Adipocyte (in vitro differentiated cells): ENCODE measurements at regions not wholly inside any gene's neighbourhood (a gene's known extent, or its start where the extent isn't known, plus 50 kb on each side); places are given as distances from the start of the nearest gene placed in this dataset.

ENCODE experiments used
- DNase-seq: peaks from one replicate; pipeline ENCODE4 v3.0.0-alpha.2; 2015; ENCODE audit warnings: low read depth
- H3K27me3 ChIP-seq: replicated peaks from 2 replicates; pipeline ENCODE4 v1.7.0; 2013; ENCODE audit warnings: mild to moderate bottlenecking, low read length, moderate library complexity; ENCODE audit not compliant: control insufficient read depth, insufficient read depth
- H3K36me3 ChIP-seq: 2 replicates; pipeline ENCODE4 v1.7.0; 2013; ENCODE audit warnings: low read length, mild to moderate bottlenecking, moderate library complexity; ENCODE audit not compliant: control insufficient read depth, insufficient read depth, severe bottlenecking
- H3K4me1 ChIP-seq: 2 replicates; pipeline ENCODE4 v1.7.0; 2013; ENCODE audit warnings: mild to moderate bottlenecking, low read length, moderate library complexity; ENCODE audit not compliant: control insufficient read depth, insufficient read depth
- H3K4me3 ChIP-seq: 2 replicates; pipeline ENCODE4 v1.7.0; 2013; ENCODE audit warnings: mild to moderate bottlenecking, low read length, moderate library complexity
- H3K9ac ChIP-seq: 2 replicates; pipeline ENCODE4 v1.7.0; 2013; ENCODE audit warnings: mild to moderate bottlenecking, low read length, moderate library complexity
- H3K9me3 ChIP-seq: 2 replicates; pipeline ENCODE4 v1.7.0; 2013; ENCODE audit warnings: mild to moderate bottlenecking, low read length, moderate library complexity; ENCODE audit not compliant: control insufficient read depth

DNA sequence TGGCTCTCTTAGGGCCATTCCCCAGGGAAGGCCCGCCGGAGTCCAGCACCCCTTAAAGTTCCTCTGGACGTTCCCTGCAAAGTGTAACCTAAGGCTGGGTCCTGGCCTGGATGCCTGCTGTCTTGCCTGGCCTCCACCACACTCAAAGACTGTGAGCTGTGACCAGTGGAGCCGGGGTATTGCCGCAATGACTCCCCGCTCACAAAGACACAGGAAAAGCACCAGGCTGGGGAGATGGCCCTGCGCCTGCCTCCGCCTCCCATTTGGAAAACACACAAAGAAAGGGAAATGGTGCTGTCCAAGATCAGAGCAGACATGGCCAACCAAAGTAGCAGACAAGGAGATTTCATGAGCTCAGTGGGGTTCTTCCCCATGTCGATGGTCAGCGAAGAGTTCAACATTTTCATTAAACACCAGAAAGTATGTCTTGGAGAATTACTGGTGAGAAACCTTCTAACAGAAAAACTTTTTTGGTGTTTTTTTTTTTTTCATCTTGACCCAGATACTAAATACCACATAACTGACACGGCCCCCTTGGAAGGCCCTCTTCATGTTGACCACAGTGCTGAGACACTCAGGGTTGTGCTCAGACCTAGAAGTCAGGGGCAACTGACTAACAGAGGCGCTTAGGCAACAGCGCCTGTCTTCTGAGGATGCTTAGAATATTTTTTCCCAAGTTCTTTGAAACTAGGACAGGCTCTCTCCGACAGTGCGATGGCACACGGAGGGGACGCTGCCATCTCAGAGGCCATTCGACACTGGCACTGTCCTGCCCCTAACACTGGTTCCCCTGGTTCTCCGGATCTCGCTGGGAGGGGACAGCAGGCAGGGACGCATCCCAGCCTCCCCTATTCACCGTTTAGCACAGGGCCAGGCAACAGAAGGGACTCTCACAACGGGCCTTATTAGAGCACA, 226.4 kb upstream of the ID2 start:
- H3K4me1 ChIP-seq: peaks cover 7% of the 10 kb centered on the region
- DNase-seq: no peak
- no peak overlapping the region for H3K9ac ChIP-seq
- H3K9me3 ChIP-seq: no peaks in the 10 kb centered on the region
- H3K27me3 ChIP-seq: no peaks in the 10 kb centered on the region
- H3K36me3 ChIP-seq: no peaks in the 10 kb centered on the region
- no peak overlapping the region for H3K4me3 ChIP-seq

DNA sequence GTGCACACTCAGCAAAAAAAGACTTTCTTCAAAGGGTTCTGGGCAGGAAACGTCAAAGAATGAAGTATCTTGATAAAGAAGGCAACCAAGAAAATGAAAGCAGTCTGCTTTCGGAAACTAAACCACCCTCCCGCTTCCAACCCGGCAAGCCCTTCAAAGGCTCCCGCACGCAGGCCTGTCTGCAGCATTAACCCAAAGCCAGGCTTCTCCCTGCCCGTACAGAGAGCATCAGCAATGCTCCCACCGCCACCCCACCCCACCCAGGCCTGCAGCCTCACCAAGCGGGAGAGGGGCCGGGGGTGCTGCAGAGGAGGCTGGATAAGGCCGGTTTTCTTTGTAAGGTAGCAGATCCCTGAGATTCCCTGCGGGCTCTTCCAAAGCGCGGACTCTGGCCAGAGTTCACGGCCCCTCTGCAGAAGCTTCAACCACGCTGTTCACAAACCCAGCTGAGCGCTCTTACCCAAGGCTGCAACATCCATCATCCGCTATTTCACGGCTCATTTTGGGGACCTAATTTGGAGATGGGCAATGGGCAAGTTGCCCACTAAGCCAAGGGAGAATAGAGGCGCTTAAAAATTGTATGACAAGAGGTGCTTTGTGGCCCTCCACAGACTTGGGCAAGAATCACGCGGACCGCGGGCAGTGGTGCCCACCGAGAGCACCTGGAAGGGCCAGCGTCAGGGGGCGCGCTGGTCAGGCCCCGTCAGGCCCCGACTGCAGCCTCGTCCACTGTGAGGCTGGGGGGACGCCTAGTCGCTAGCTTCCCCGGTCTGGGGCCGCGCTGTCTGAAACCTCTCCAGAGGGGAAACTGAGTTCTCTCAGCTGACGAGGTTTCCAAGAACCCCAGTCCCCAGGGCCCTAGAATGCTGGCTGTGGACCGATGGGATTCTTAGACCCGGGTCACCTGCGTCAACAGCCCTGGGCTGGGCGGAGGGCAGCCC, 225.4 kb upstream of the ID2 start:
- no peak overlapping the region for H3K9ac ChIP-seq
- no peak overlapping the region for H3K4me3 ChIP-seq
- H3K36me3 ChIP-seq: no peaks in the 10 kb centered on the region
- H3K27me3 ChIP-seq: no peaks in the 10 kb centered on the region
- DNase-seq: no peak
- H3K9me3 ChIP-seq: no peaks in the 10 kb centered on the region
- H3K4me1 ChIP-seq: peaks cover 7% of the 10 kb centered on the region

DNA sequence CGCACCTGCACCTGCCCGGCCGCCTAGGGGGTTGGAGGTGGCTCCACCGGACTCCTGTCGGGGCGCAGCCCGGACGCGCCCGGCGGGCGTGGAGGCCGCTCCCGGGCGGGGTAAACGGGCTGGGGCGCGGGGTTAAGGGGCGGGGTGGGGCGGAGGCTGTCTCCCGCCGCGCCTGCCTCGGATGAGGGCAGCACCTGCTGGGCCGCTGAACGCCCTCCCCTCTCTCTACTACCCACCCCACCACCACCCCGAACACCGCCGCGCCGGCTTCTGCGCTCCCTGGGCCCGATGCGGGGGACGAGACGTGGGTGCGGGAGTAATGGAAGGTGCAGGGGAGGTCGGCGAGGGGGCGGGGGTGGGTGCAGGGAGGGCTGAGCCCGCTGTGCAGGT, 224.8 kb upstream of the ID2 start:
- peaks cover 7% of the 10 kb centered on the region for H3K4me1 ChIP-seq
- H3K9ac ChIP-seq: no peak overlapping the region
- H3K9me3 ChIP-seq: no peaks in the 10 kb centered on the region
- H3K4me3 ChIP-seq: no peak overlapping the region
- DNase-seq: no peak
- H3K27me3 ChIP-seq: peaks cover 1% of the 10 kb centered on the region
- H3K36me3 ChIP-seq: no peaks in the 10 kb centered on the region

DNA sequence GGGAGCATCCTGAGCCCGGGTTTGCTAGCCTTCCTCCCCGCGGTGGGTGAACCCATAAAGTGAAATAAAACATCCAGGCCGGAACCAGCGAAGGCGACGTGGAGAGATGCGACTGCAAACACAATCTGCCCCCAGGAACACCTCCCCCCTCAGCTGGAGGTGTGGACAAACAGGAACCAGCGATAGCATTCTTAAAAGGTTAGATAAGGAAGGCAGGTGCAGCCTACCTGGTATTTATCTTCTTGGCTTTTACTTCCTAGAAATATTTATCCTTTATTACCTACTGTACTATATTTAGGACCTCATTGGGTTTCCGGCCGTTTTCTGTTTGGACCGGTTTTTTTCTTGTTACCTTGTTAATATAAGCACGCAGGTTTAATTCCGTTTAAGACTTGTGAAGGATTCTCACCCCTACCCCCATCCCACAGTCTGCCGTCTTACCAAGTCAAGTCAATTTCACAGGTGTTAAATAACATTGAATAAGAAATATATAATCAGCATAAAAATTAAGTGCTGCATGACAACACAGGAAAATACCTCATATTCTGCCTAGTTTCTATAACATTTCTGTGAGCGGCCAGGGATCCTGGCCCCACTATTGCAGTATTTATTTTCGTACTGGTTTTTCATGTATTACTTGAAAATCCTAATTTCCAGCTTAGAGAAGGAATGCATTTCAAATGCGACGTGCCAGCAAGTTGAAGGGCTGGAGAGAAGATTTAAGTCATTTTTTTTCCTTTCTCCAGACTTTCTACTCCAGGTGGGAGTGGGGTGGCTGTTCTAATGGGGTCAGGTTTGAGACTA, 224.0 kb upstream of the ID2 start:
- Histone ChIP-seq H3K36me3 (no peaks in the 10 kb centered on the region), H3K4me3 (no peak overlapping the region), H3K9me3 (no peaks in the 10 kb centered on the region), H3K4me1 (peaks cover 7% of the 10 kb centered on the region), H3K9ac (no peak overlapping the region), H3K27me3 (peaks cover 4% of the 10 kb centered on the region)
- DNase-seq: no peak

DNA sequence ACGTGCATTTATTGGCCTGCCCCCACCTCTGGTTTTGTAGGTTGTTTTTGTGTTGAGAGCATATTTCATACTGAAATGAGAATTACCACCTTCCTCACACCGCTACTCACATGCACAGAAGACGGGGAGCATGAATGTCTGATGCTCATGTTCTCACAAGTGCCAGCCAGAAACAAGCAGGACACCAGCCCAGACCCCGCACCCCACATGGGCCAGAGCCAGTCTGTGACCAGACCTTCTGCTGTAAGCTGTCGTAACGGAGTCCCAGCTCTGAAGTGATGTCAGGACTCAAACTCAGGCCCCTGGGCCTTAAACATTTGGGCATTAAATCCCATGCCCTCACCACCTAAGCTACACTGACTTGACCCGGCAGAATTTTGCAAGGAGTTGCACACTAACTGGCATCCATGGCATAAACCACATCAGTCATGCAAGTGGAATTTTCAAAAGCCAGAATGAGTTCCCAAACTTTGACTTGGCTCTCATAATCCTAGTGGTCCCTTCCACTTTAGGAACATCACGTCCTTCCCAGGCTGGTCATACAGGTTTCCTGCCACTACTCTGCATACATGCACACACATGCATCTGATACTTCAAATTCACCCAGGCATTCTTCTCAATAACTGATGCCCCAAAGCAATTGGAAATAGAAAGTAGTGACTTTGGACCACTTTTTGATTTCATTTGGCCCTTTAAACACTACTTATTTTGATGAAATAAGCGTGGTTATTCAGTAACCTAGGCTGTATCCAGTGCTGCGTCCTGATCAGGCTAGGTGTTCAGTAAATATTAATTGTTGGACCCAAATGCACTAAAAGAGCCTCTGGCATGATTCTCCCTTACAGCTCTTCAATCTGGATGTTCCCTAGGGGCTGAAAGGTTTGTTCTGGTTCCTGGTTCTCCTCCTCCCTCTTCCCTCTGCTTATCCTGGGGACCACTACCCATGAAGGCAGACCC, 223.1 kb upstream of the ID2 start:
- Histone ChIP-seq H3K4me1 (peaks cover 7% of the 10 kb centered on the region), H3K4me3 (no peak overlapping the region), H3K9ac (no peak overlapping the region), H3K36me3 (no peaks in the 10 kb centered on the region), H3K9me3 (no peaks in the 10 kb centered on the region), H3K27me3 (peaks cover 4% of the 10 kb centered on the region)
- peak; percentile 14 for DNase-seq

DNA sequence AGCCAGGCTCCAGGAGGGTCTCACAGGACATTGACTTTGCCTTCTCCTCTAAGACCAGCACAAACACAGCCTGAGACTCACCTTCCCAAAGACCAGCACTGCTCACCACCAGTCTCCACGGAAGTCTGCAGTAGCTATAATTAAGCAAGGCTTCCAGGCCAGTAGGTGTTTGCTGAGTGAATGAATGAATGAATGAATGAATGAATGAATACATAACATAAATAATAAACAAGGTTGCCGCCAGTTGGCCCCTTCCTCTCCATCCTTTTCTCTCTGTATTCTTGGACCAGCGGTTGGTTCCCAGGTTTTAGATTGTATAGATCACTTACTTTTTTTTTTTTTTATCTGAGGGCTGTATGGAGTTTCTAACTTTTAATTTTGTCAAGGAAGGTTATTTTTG, 222.4 kb upstream of the ID2 start:
- Histone ChIP-seq H3K27me3 (peaks cover 4% of the 10 kb centered on the region), H3K9me3 (no peaks in the 10 kb centered on the region), H3K9ac (no peak overlapping the region), H3K36me3 (no peaks in the 10 kb centered on the region), H3K4me3 (no peak overlapping the region), H3K4me1 (peaks cover 7% of the 10 kb centered on the region)
- DNase-seq: no peak

DNA sequence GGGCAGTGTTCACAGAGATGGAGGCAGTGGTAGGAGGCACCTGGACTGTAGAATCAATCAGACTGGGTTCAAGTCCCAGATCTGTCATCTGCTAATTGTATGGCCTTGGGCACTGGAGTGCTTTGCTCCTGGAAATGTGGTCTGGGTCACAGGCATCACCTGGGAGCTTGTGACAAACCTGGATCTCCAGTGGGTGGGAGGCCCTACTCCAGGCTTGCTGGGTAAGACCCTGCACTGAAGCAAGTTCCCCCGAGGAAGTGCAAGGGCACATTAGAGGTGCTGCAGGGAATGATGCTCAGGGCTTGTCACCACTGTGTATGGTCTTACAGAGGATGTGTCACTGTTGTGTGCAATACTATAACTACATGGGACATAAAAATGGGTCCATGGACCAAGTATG, 220.5 kb upstream of the ID2 start:
- H3K4me3 ChIP-seq: no peak overlapping the region
- H3K27me3 ChIP-seq: peaks cover 4% of the 10 kb centered on the region
- H3K4me1 ChIP-seq: peaks cover 4% of the 10 kb centered on the region
- DNase-seq: no peak
- no peaks in the 10 kb centered on the region for H3K36me3 ChIP-seq
- no peak overlapping the region for H3K9ac ChIP-seq
- no peaks in the 10 kb centered on the region for H3K9me3 ChIP-seq

DNA sequence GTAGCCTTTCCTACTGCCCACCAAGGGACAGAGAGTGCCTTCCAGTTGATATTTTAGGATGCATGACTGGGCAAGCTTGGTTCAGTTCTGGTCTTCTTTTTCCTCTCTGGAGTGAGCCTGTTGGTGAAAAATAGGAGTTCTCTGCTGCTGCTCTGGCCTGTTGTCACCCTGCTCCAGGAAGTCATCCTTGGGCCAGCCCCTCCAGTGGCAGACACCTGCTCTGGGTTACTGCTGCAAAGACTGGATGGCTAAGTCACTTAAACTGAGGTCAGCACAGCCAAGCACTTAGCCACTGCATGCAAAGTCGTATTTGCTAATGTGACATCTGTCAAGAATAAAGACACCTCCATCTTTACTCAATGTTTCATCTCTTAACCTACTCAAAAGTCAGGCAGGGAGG, 219.6 kb upstream of the ID2 start:
- Histone ChIP-seq H3K27me3 (peaks cover 4% of the 10 kb centered on the region), H3K4me3 (no peak overlapping the region), H3K4me1 (no peaks in the 10 kb centered on the region), H3K36me3 (no peaks in the 10 kb centered on the region), H3K9me3 (no peaks in the 10 kb centered on the region), H3K9ac (no peak overlapping the region)
- DNase-seq: no peak

DNA sequence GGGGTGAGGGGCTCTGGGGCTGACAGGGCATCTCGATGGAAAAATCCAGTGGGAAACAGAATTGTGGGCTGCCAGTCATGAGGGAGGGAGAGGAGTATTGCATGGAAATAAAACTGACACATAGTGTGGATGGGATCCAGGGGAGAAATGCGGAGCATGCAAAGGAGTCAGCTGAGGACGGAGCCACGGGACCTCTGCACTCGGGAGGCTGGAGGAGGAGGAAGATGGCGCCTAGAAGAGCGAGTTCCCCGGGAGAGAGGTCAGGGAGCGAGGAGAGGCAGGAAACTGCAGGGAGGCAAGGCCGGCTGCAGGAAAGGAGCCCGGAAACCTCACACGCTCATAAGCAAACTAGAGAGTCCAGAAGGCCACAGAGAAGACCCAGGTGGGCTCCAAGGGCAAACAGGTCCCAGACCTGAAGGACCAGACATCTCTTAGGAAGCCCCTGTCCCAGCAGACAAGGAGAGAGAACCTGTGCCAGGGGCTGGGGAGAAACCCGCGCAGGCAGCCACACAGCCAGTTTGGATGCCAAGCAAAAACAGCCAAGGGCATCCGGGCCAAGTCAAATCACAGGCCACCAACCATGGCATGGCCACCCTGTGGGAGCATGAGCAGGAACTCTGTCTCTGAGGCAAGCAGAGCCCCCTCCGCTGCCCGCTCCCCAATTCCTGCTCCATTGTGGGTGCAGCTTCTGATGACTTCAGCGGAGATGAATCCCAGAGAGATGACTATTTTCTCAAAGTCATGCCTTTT, 218.8 kb upstream of the ID2 start:
- Histone ChIP-seq H3K4me3 (no peak overlapping the region), H3K4me1 (no peaks in the 10 kb centered on the region), H3K9ac (no peak overlapping the region), H3K36me3 (no peaks in the 10 kb centered on the region), H3K9me3 (no peaks in the 10 kb centered on the region), H3K27me3 (peaks cover 4% of the 10 kb centered on the region)
- no peak for DNase-seq

DNA sequence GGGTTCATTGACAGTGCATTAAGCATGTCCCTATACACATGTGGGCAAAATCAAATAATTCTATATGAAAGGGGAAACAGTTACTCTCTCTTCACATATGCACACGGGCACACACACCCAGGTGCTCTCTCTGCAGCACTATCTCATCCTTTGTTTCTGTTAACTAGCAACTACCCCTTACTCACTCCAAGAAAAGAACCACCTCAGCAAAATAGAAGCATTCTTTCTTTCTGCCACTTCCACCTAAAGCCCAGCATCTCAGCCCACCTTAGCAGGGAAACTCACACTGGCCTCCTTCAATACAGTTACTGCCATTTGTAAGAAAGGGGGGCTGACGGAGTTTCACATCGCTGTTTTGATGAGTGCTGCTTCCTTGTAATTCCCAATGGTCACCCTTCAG, 216.3 kb upstream of the ID2 start:
- H3K27me3 ChIP-seq: peaks cover 5% of the 10 kb centered on the region
- no peak for DNase-seq
- no peak overlapping the region for H3K4me3 ChIP-seq
- H3K9me3 ChIP-seq: no peaks in the 10 kb centered on the region
- H3K36me3 ChIP-seq: no peaks in the 10 kb centered on the region
- no peaks in the 10 kb centered on the region for H3K4me1 ChIP-seq
- no peak overlapping the region for H3K9ac ChIP-seq
